HepG2 (cell line): ENCODE measurements at regions not wholly inside any gene's neighbourhood (a gene's known extent, or its start where the extent isn't known, plus 50 kb on each side); places are given as distances from the start of the nearest gene placed in this dataset.
A peak's percentile ranks its signal among the peaks of the same experiment; 100 is the strongest.

Experiments
- CEBPB ChIP-seq: IDR thresholded peaks from 2 replicates; pipeline ENCODE4 v1.6.1; 2011; ENCODE audit warnings: low read depth, low read length, improper control_type of control experiment, borderline replicate concordance
- EZH2 ChIP-seq: conservative IDR thresholded peaks from 2 replicates; pipeline ENCODE4 v1.6.1; 2012; ENCODE audit warnings: mild to moderate bottlenecking, low read depth, low read length, moderate library complexity
- HOXD1 ChIP-seq: sonication (generic); formaldehyde crosslinking; IDR thresholded peaks from 2 replicates; pipeline ENCODE4 v1.5.0; 2020; ENCODE audit warnings: missing genetic modification reagents
- NBN ChIP-seq: fragments of 450-650 bp; conservative IDR thresholded peaks from 2 replicates; pipeline ENCODE4 v1.6.1; 2017
- NCOR1 ChIP-seq: fragments of 200-600 bp; sonication (generic); IDR thresholded peaks from 2 replicates; pipeline ENCODE4 v1.7.0; 2017; ENCODE audit warnings: antibody characterized with exemption, low read length, borderline replicate concordance
- PHB2 ChIP-seq: fragments of 450-650 bp; IDR thresholded peaks from 2 replicates; pipeline ENCODE4 v1.6.1; 2018; ENCODE audit not compliant: partially characterized antibody
- PHF20 ChIP-seq: sonication (generic); formaldehyde crosslinking; IDR thresholded peaks from 2 replicates; pipeline ENCODE4 v1.5.0; 2020; ENCODE audit warnings: mild to moderate bottlenecking, missing genetic modification reagents
- SP2 ChIP-seq: sonication (generic); formaldehyde crosslinking; IDR thresholded peaks from 2 replicates; pipeline ENCODE4 v1.5.1; 2020; ENCODE audit warnings: mild to moderate bottlenecking, missing genetic modification reagents
- SRY ChIP-seq: sonication (generic); formaldehyde crosslinking; IDR thresholded peaks from 2 replicates; pipeline ENCODE4 v1.8.0; 2022; ENCODE audit warnings: mild to moderate bottlenecking, missing genetic modification reagents
- ZMYM4 ChIP-seq: sonication (generic); formaldehyde crosslinking; IDR thresholded peaks from 2 replicates; pipeline ENCODE4 v1.8.1; 2023; ENCODE audit warnings: mild to moderate bottlenecking, missing genetic modification reagents
- ZNF484 ChIP-seq: sonication (generic); formaldehyde crosslinking; IDR thresholded peaks from 2 replicates; pipeline ENCODE4 v1.5.1; 2020; ENCODE audit warnings: mild to moderate bottlenecking, low read depth, missing genetic modification reagents, borderline replicate concordance
- ZNF781 ChIP-seq: sonication (generic); formaldehyde crosslinking; IDR thresholded peaks from 2 replicates; pipeline ENCODE4 v1.5.1; 2020; ENCODE audit warnings: borderline replicate concordance, mild to moderate bottlenecking, missing genetic modification reagents; ENCODE audit errors: not compliant biosample characterization
- TF ChIP-seq, protein P1 (sequence below): sonication (generic); formaldehyde crosslinking; conservative IDR thresholded peaks from 2 replicates; pipeline ENCODE4 v1.8.0; 2022; ENCODE audit warnings: low read depth, missing genetic modification reagents
- TF ChIP-seq, protein P2 (sequence below): sonication (generic); IDR thresholded peaks from 2 replicates; pipeline ENCODE4 v1.6.1; 2016; ENCODE audit warnings: low read depth, borderline replicate concordance

DNA sequence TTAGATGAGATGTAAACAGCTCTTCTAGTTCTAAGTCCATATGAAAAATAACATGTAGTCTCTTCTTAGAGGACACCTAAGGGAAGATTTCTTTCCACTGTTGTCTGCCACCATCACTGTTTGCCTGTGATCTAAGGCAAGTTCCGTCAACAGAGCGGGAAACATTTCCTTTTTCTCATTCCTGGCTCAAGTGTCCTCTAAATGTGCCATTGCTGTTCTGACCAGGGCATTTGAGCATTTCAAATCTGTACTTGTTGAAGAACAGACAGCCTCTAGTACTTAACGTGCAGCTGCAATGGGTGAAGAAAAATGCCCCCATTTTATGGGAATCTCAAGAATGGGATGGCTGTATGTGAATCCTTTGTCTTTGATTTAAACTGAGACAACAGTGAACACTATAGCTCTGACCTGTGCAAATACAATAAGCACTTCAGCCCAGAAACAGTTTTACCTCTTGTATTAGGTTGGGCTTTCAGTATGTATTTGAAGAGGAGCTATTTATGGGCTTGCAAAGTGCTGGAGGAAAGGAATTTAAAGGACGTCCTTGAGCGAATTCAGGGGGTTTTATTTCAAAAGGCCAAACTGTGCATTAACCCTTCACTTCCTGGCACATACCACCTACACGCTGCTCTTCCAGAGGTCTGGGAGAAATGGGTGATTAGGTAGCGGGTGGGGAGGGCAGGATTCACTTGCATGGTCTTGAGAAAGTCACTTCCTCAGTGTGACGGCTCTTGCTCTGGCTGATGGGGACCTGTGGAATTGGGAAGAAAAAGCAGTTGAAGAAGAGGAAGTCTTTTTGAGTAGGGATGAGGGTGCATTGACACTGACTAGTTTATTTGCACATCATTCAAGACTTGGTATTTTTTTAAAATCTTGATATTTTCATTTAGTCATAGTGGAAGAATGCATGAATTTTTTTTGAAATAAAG lies 66.1 kb downstream of the THNSL1 start (continued):
- TF ChIP-seq, protein P1, sequence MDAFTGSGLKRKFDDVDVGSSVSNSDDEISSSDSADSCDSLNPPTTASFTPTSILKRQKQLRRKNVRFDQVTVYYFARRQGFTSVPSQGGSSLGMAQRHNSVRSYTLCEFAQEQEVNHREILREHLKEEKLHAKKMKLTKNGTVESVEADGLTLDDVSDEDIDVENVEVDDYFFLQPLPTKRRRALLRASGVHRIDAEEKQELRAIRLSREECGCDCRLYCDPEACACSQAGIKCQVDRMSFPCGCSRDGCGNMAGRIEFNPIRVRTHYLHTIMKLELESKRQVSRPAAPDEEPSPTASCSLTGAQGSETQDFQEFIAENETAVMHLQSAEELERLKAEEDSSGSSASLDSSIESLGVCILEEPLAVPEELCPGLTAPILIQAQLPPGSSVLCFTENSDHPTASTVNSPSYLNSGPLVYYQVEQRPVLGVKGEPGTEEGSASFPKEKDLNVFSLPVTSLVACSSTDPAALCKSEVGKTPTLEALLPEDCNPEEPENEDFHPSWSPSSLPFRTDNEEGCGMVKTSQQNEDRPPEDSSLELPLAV, result no peak
- TF ChIP-seq NBN (no peak), PHF20 (CRISPR knock-in tag) (no peak), SP2 (no peak), SRY (no peak), ZNF781 (CRISPR knock-in tag) (no peak), HOXD1 (CRISPR knock-in tag) (0 out of 2 replicates have a peak, but pooled peaks have one; percentile 26), NCOR1 (no peak), PHB2 (no peak), ZMYM4 (CRISPR knock-in tag) (peak; percentile 19; the same call in 1 of the 2 replicates), ZNF484 (CRISPR knock-in tag) (no peak), CEBPB (no peak), EZH2 (no peak)
- TF ChIP-seq, protein P2, sequence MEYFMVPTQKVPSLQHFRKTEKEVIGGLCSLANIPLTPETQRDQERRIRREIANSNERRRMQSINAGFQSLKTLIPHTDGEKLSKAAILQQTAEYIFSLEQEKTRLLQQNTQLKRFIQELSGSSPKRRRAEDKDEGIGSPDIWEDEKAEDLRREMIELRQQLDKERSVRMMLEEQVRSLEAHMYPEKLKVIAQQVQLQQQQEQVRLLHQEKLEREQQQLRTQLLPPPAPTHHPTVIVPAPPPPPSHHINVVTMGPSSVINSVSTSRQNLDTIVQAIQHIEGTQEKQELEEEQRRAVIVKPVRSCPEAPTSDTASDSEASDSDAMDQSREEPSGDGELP, result no peak
- TF ChIP-seq, all 625 proteins: peak for 33
